Tibial artery (tissue), 4 donors: ENCODE measurements at regions not wholly inside any gene's neighbourhood (a gene's known extent, or its start where the extent isn't known, plus 50 kb on each side); places are given as distances from the start of the nearest gene placed in this dataset.

ENCODE experiments used
- DNase-seq, 2 donors: peaks; one replicate each; pipeline ENCODE4 v3.0.0-alpha.2; 2019
- H3K27ac ChIP-seq, 2 donors: fragments of 200-600 bp; sonication (generic) in 1 of 2; 1 replicate in 1 of 2; 2 replicates in 1 of 2; pipeline ENCODE4 v1.5.1; 2018 to 2019; ENCODE audit warnings: mild to moderate bottlenecking in 1 of 2
- H3K27me3 ChIP-seq, 2 donors: fragments of 200-600 bp; sonication (generic) in 1 of 2; one replicate each; pipeline versions ENCODE4 v1.5.1 to v1.6.0; 2016 to 2019
- H3K36me3 ChIP-seq, 3 donors: fragments of 200-600 bp; sonication (generic) in 2 of 3; one replicate each; pipeline ENCODE4 v1.5.1; 2016 to 2019; ENCODE audit warnings: mild to moderate bottlenecking in 2 of 3
- H3K4me1 ChIP-seq, 4 donors: fragments of 200-600 bp; sonication (generic) in 2 of 4; 1 replicate in 3 of 4; 2 replicates in 1 of 4; pipeline ENCODE4 v1.5.1; 2016 to 2019
- H3K4me3 ChIP-seq, 2 donors: fragments of 200-600 bp; sonication (generic) in 1 of 2; 1 replicate in 1 of 2; 2 replicates in 1 of 2; pipeline ENCODE4 v1.5.1; 2018 to 2019; ENCODE audit warnings: mild to moderate bottlenecking in 2 of 2
- H3K9me3 ChIP-seq, 3 donors: fragments of 200-600 bp; sonication (generic) in 1 of 3; one replicate each; pipeline ENCODE4 v1.5.1; 2016 to 2019
- CTCF ChIP-seq, 2 experiments: fragments of 200-600 bp in 1 of 2; fragments of 450-650 bp in 1 of 2; IDR thresholded peaks; one replicate each; pipeline ENCODE4 v1.5.1; 2017 to 2019; ENCODE audit warnings: antibody characterized with exemption in 2 of 2, mild to moderate bottlenecking in 1 of 2, moderate library complexity in 1 of 2
- intact Hi-C: fragments of 100-400 bp; cut with DNase I; formaldehyde crosslinking; loops from one replicate; pipeline ENCODE4 v1.15.0; 2023; ENCODE audit warnings: low total_unique reads

- no peak for DNase-seq
- Histone ChIP-seq H3K27me3 (no peaks in the 10 kb centered on the region), H3K4me3 (no peak overlapping the region), H3K36me3 (no peaks in the 10 kb centered on the region), H3K9me3 (no peaks in the 10 kb centered on the region), H3K4me1 (peaks cover 0 to 47% (median 2%) of the 10 kb centered on the region in 4 donors), H3K27ac (peak overlapping the region in 1 of 2 donors; percentile 32)
- no peak for TF ChIP-seq CTCF (IDR thresholded peaks at IDR 0.05)
- intact Hi-C loops: no loop called here
These were observed 793.7 kb downstream of the BRINP1 start for GRCh38 chr9:118575341-118576070.

- TF ChIP-seq CTCF (IDR thresholded peaks at IDR 0.05): no peak
- intact Hi-C loops: no loop called here
These were observed 792.1 kb downstream of the BRINP1 start for GRCh38 chr9:118577121-118577520.

GRCh38 chr9:118578467-118578866, 790.8 kb downstream of the BRINP1 start:
- intact Hi-C loops: no loop called here
- no peak for TF ChIP-seq CTCF (IDR thresholded peaks at IDR 0.05)
- Histone ChIP-seq H3K4me1 (peaks cover 0 to 47% (median 2%) of the 10 kb centered on the region in 4 donors), H3K36me3 (no peaks in the 10 kb centered on the region), H3K9me3 (no peaks in the 10 kb centered on the region), H3K4me3 (no peak overlapping the region), H3K27me3 (no peaks in the 10 kb centered on the region), H3K27ac (peak overlapping the region in 1 of 2 donors; percentile 32)
- DNase-seq: no peak

More at GRCh38 chr9:118577121-118577520, 792.1 kb downstream of the BRINP1 start:
- Histone ChIP-seq H3K27me3 (no peaks in the 10 kb centered on the region), H3K4me1 (peaks cover 0 to 47% (median 2%) of the 10 kb centered on the region in 4 donors), H3K9me3 (no peaks in the 10 kb centered on the region), H3K4me3 (no peak overlapping the region), H3K36me3 (no peaks in the 10 kb centered on the region), H3K27ac (peak overlapping the region; percentile 21 to 32)
- no peak for DNase-seq

DNA sequence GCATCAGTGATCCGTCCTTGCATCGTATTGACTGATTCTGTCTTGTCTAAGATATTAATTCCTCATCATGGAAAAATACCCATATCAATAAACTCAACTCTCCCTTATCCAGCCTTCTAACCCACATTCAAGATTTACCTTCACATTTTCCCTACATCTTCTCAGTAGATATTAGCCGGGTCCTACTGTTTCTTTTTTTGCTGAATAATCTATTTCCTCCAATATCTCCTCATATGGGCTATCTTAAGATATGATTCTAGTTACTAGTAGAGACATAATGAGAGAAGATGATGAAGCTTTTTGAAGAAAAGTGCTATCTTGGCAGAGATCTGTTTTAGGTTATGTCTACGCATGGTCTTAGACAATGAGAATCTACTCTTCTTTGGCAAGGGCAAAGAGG, 785.8 kb downstream of the BRINP1 start:
- Histone ChIP-seq H3K27ac (no peak overlapping the region), H3K9me3 (no peaks in the 10 kb centered on the region), H3K36me3 (no peaks in the 10 kb centered on the region), H3K4me1 (peaks cover 0 to 14% (median 2%) of the 10 kb centered on the region in 4 donors), H3K4me3 (no peak overlapping the region), H3K27me3 (no peaks in the 10 kb centered on the region)
- no peak for DNase-seq
- TF ChIP-seq CTCF (IDR thresholded peaks at IDR 0.05): no peak
- intact Hi-C loops: no loop called here

DNA sequence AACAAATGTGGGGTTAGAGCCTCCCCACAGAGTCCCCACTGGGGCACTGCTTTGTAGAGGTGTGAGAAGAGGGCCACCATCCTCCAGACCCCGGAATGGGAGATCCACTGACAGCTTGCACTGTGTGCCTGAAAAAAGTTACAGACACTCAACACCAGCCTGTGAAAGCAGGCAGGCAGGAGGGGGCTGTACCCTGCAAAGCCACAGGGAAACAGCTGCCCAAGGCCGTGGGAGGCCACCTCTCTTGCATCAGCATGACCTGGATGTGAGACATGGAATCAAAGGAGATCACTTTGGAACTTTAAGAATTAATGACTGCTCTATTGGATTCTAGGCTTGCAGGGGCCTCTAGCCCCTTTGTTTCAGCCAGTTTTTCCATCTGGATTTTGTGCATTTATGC, 782.3 kb downstream of the BRINP1 start:
- intact Hi-C loops: no loop called here
- Histone ChIP-seq H3K27me3 (no peaks in the 10 kb centered on the region), H3K9me3 (no peaks in the 10 kb centered on the region), H3K27ac (no peak overlapping the region), H3K4me1 (no peaks in the 10 kb centered on the region), H3K4me3 (no peak overlapping the region), H3K36me3 (no peaks in the 10 kb centered on the region)
- no peak for TF ChIP-seq CTCF (IDR thresholded peaks at IDR 0.05)
- no peak for DNase-seq
